GM19193 (cell line): ENCODE measurements at regions not wholly inside any gene's neighbourhood (a gene's known extent, or its start where the extent isn't known, plus 50 kb on each side); places are given as distances from the start of the nearest gene placed in this dataset.

ENCODE experiments used
- POLR2A ChIP-seq: IDR thresholded peaks from 4 replicates; pipeline ENCODE4 v1.6.1; 2011; ENCODE audit not compliant: insufficient read depth, insufficient read length; ENCODE audit errors: extremely low read depth

- no peak for TF ChIP-seq POLR2A
Observed at GRCh38 chr3:72665701-72666446, 182.4 kb downstream of the SHQ1 start.

- TF ChIP-seq POLR2A, result no peak
Observed at GRCh38 chr3:72665103-72665502, 183.1 kb downstream of the SHQ1 start.

GRCh38 chr3:72664184-72664975 is 183.9 kb downstream of the SHQ1 start:
- no peak for TF ChIP-seq POLR2A

- TF ChIP-seq POLR2A, result no peak
Observed at GRCh38 chr3:72663429-72663828, 184.8 kb downstream of the SHQ1 start.

- no peak for TF ChIP-seq POLR2A
Observed at GRCh38 chr3:72661115-72661457, 187.2 kb downstream of the SHQ1 start.

- TF ChIP-seq POLR2A, result no peak
Observed at GRCh38 chr3:72660270-72661114, 187.8 kb downstream of the SHQ1 start.

GRCh38 chr3:72659596-72659995 is 188.6 kb downstream of the SHQ1 start:
- TF ChIP-seq POLR2A, result no peak

GRCh38 chr3:72659188-72659587 is 189.1 kb downstream of the SHQ1 start:
- TF ChIP-seq POLR2A, result no peak

- TF ChIP-seq POLR2A, result no peak
Observed at GRCh38 chr3:72658466-72659100, 189.7 kb downstream of the SHQ1 start.

- TF ChIP-seq POLR2A, result no peak
Observed at GRCh38 chr3:72657666-72658065, 190.6 kb downstream of the SHQ1 start.

GRCh38 chr3:72655723-72656122 is 192.5 kb downstream of the SHQ1 start:
- TF ChIP-seq POLR2A, result no peak

GRCh38 chr3:72655131-72655551 is 193.1 kb downstream of the SHQ1 start:
- no peak for TF ChIP-seq POLR2A

- TF ChIP-seq POLR2A, result no peak
Observed at GRCh38 chr3:72652395-72652794, 195.8 kb downstream of the SHQ1 start.

GRCh38 chr3:72651498-72651897 is 196.7 kb downstream of the SHQ1 start:
- no peak for TF ChIP-seq POLR2A

GRCh38 chr3:72646263-72646662 is 202.0 kb downstream of the SHQ1 start:
- TF ChIP-seq POLR2A, result no peak

GRCh38 chr3:72641684-72642083 is 206.6 kb downstream of the SHQ1 start:
- TF ChIP-seq POLR2A, result no peak

- no peak for TF ChIP-seq POLR2A
Observed at GRCh38 chr3:72641072-72641471, 207.2 kb downstream of the SHQ1 start.
